Urinary bladder (tissue), 3 donors: ENCODE measurements at regions not wholly inside any gene's neighbourhood (a gene's known extent, or its start where the extent isn't known, plus 50 kb on each side); places are given as distances from the start of the nearest gene placed in this dataset.

Experiments
- DNase-seq: peaks from one replicate; pipeline ENCODE4 v3.0.0-alpha.2; 2015; ENCODE audit errors: extremely low spot score
- H3K27ac ChIP-seq: one replicate; pipeline ENCODE4 v1.5.1; 2013; ENCODE audit warnings: low read depth, mild to moderate bottlenecking, moderate library complexity
- H3K36me3 ChIP-seq: one replicate; pipeline ENCODE4 v1.6.1; 2013; ENCODE audit warnings: mild to moderate bottlenecking, moderate library complexity; ENCODE audit not compliant: insufficient read depth
- H3K4me1 ChIP-seq: one replicate; pipeline ENCODE4 v1.6.1; 2013; ENCODE audit warnings: mild to moderate bottlenecking, moderate library complexity; ENCODE audit not compliant: insufficient read depth
- H3K4me3 ChIP-seq: one replicate; pipeline ENCODE4 v1.5.1; 2013; ENCODE audit warnings: low read depth, low read length
- WGBS: extraction: QIAGEN DNeasy Blood & Tissue Kit; methylation state at CpG from one replicate; pipeline ENCODE4 v1.1.7; 2013; 5-methylcytosine and 5-hydroxymethylcytosine counted together
- donor health status: healthy with polysubstance abuse.
- donor health status: healthy.

- no peaks in the 10 kb centered on the region for H3K36me3 ChIP-seq
- no peaks in the 10 kb centered on the region for H3K4me1 ChIP-seq
- 75% methylated on average over 5 of the region's 5 CpGs for WGBS
- H3K4me3 ChIP-seq: no peak overlapping the region
- no peak for DNase-seq
- no peak overlapping the region for H3K27ac ChIP-seq
These were observed 512.9 kb downstream of the EFNA5 start for GRCh38 chr5:107157809-107158208.

- Histone ChIP-seq H3K36me3 (no peaks in the 10 kb centered on the region), H3K4me3 (no peak overlapping the region), H3K4me1 (no peaks in the 10 kb centered on the region), H3K27ac (no peak overlapping the region)
- WGBS: 71% methylated on average over 4 of the region's 4 CpGs
- no peak for DNase-seq
These were observed 515.0 kb downstream of the EFNA5 start for GRCh38 chr5:107155707-107156106.

GRCh38 chr5:107154593-107154992, 516.1 kb downstream of the EFNA5 start:
- WGBS: 96% methylated on average over 6 of the region's 6 CpGs
- no peak for DNase-seq

DNA sequence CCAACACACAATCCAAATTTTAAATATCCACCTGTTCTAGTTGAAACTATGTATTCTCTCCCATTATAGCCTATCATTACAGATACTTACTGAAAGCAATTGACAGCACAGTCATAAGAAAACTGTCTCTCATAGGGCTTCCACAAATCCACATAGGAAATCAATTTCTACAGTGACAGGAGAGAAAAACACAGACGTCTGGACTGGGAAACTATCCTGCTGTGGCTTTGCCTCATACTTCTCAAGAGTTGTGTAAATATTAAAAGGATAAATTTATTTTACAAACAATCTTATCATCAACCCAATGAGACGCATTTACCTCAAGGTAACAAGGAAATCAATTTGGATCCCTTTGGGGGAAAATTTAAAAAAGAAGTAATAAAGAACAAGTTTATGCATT, 517.5 kb downstream of the EFNA5 start:
- 40% methylated on average over 2 of the region's 2 CpGs for WGBS
- Histone ChIP-seq H3K4me3 (no peak overlapping the region), H3K27ac (no peak overlapping the region), H3K36me3 (no peaks in the 10 kb centered on the region), H3K4me1 (no peaks in the 10 kb centered on the region)
- DNase-seq: no peak

More at GRCh38 chr5:107154593-107154992, 516.1 kb downstream of the EFNA5 start:
- Histone ChIP-seq H3K4me1 (no peaks in the 10 kb centered on the region), H3K4me3 (no peak overlapping the region), H3K36me3 (no peaks in the 10 kb centered on the region), H3K27ac (no peak overlapping the region)

GRCh38 chr5:107149243-107150005, 521.3 kb downstream of the EFNA5 start:
- Histone ChIP-seq H3K4me3 (no peak overlapping the region), H3K4me1 (peaks cover 2% of the 10 kb centered on the region), H3K36me3 (no peaks in the 10 kb centered on the region), H3K27ac (no peak overlapping the region)
- DNase-seq: no peak
- WGBS: 70% methylated on average over 3 of the region's 3 CpGs

DNA sequence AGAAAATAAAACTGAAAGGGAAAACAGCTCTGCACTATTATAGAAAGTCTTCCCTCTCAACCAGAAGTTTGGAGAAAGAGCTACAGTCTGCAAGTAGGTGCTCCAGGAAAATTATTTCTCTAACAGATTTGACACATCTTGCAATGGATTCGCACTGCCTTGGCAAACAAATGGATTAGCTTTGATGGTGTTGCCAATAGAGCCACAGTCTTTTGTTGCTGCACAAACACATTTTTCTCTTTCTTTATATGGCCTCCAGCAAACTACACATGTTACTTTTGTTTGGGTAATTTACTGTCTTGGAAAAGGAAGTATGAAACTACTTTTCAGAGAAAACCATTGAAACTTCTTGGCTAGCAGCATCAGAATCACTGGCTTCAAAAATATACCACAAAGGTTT, 523.1 kb downstream of the EFNA5 start:
- H3K36me3 ChIP-seq: no peaks in the 10 kb centered on the region
- 63% methylated on average over 1 of the region's 1 CpG for WGBS
- no peak overlapping the region for H3K4me3 ChIP-seq
- no peak overlapping the region for H3K27ac ChIP-seq
- peaks cover 2% of the 10 kb centered on the region for H3K4me1 ChIP-seq
- DNase-seq: no peak

GRCh38 chr5:107146901-107147300, 523.8 kb downstream of the EFNA5 start:
- Histone ChIP-seq H3K4me1 (peaks cover 2% of the 10 kb centered on the region), H3K27ac (no peak overlapping the region), H3K4me3 (no peak overlapping the region), H3K36me3 (no peaks in the 10 kb centered on the region)
- DNase-seq: no peak
- WGBS: 66% methylated on average over 4 of the region's 4 CpGs

DNA sequence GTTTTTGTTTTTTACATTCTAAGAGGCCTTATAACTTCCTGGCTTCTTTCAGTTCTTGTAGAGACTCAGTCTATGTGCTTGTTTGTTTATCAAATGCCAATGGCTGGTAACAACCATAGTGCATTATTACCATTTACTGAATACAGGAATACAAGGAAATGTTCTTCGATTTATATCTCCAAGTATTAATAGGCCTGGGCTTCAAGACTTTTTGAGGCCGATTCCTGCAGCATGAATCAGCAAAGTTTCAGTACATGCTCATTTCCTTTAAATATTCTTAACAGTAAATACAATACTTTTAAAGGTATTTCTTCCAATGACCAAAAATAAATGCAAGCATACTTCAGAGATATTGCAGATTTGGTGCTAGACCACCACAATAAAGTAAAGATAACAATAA, 535.3 kb downstream of the EFNA5 start:
- no peak overlapping the region for H3K4me3 ChIP-seq
- WGBS: 61% methylated on average over 2 of the region's 2 CpGs
- H3K4me1 ChIP-seq: no peaks in the 10 kb centered on the region
- no peak for DNase-seq
- H3K36me3 ChIP-seq: no peaks in the 10 kb centered on the region
- H3K27ac ChIP-seq: no peak overlapping the region

DNA sequence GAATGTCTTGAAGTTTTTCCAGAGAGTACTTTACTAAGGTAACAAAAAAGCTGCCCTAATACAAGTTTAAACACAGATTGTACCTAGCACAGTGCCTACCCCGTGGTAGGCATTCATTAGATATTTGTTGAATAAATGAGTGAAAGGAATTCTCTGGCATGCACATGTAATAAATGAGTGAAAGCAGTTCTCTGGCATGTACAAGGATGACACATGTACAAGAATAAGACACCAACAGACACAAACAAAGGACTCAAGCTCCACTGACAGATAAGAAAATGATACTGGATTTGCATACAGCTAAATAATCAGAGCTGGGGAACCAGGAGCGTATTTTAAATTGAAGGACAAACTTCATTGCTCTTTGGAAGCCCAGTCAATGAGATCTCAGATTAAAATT, 535.8 kb downstream of the EFNA5 start:
- Histone ChIP-seq H3K27ac (no peak overlapping the region), H3K4me3 (no peak overlapping the region), H3K4me1 (no peaks in the 10 kb centered on the region), H3K36me3 (no peaks in the 10 kb centered on the region)
- DNase-seq: no peak
- WGBS: 81% methylated on average over 2 of the region's 2 CpGs

- 19% methylated on average over 1 of the region's 1 CpG for WGBS
- no peak for DNase-seq
- Histone ChIP-seq H3K27ac (no peak overlapping the region), H3K4me1 (no peaks in the 10 kb centered on the region), H3K4me3 (no peak overlapping the region), H3K36me3 (no peaks in the 10 kb centered on the region)
These were observed 541.7 kb downstream of the EFNA5 start for GRCh38 chr5:107129051-107129450.

DNA sequence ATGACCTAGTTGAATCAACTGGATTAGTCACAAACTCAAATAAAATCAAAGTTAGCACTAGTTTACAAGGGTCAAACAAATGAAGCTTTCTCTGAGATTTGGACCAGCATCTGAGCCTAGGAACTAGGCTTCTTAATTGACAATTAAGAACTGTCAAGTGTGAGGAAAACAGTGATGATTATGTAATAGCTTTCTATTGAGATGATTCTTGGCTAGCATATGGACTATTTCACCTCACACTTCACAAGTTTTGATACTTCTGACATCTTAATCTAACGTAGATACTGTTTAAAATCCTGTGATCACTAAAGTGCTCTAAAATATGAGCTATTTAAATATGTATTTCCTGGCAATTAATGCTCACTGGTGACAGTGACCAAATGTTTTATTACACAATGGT, 542.9 kb downstream of the EFNA5 start:
- Histone ChIP-seq H3K4me3 (no peak overlapping the region), H3K27ac (no peak overlapping the region), H3K4me1 (no peaks in the 10 kb centered on the region), H3K36me3 (no peaks in the 10 kb centered on the region)
- 37% methylated on average over 1 of the region's 1 CpG for WGBS
- DNase-seq: no peak

DNA sequence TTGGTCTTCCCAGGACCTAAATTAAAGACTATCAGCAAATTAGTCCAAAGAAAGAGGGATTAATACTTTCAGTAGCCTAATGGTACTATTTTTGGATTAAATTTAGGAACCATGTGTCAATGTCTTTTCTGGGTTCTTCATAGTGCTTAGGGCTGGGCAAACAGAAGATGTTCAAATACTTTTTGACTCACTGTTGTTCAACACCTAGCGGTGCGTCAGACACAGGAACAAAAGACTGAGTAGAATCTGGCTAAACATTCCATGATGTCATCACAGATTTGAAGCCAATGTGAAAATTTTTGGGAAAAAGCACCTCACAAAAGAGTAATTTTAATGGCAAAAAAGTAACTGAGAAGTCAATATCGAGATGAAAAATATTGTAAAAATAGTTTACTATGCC, 544.4 kb downstream of the EFNA5 start:
- H3K36me3 ChIP-seq: no peaks in the 10 kb centered on the region
- H3K4me1 ChIP-seq: no peaks in the 10 kb centered on the region
- WGBS: 94% methylated on average over 3 of the region's 3 CpGs
- no peak overlapping the region for H3K4me3 ChIP-seq
- DNase-seq: no peak
- no peak overlapping the region for H3K27ac ChIP-seq

GRCh38 chr5:107124376-107124775, 546.4 kb downstream of the EFNA5 start:
- no peaks in the 10 kb centered on the region for H3K36me3 ChIP-seq
- whole genome bisulfite sequencing: 77% methylated on average over 1 of the region's 1 CpG
- no peak overlapping the region for H3K27ac ChIP-seq
- no peak overlapping the region for H3K4me3 ChIP-seq
- H3K4me1 ChIP-seq: no peaks in the 10 kb centered on the region
- no peak for DNase-seq

DNA sequence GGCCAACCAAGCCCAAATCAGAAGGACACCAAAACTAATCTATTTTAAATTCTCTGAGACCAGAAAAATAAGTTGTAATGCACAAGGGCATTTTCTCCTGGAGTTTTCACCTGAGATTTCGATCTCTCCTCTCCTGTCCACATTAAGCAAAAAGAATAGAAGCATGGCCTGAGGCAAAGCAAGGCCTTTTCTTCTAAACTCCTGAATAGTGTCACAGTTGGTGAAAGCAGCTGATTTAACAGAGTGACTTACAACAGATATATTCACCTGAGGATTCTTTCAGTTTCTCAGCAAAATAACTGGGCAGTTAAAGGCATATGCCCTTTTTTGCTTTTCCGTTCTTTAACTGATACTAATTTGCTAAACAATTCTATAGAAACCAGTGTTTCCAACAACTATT, 547.7 kb downstream of the EFNA5 start:
- 97% methylated on average over 2 of the region's 2 CpGs for WGBS
- no peak overlapping the region for H3K4me3 ChIP-seq

More for the DNA sequence above, 547.7 kb downstream of the EFNA5 start:
- no peak overlapping the region for H3K27ac ChIP-seq
- H3K36me3 ChIP-seq: no peaks in the 10 kb centered on the region
- no peaks in the 10 kb centered on the region for H3K4me1 ChIP-seq
- no peak for DNase-seq
